SH-SY5Y (cell line): ENCODE measurements at regions not wholly inside any gene's neighbourhood (a gene's known extent, or its start where the extent isn't known, plus 50 kb on each side); places are given as distances from the start of the nearest gene placed in this dataset.

Experiments used
- GATA2 ChIP-seq: IDR thresholded peaks from 2 replicates; pipeline ENCODE4 v1.6.1; 2011; ENCODE audit warnings: mild to moderate bottlenecking, low read depth, low read length
- GATA3 ChIP-seq: IDR thresholded peaks from 2 replicates; pipeline ENCODE4 v1.6.1; 2011; ENCODE audit warnings: low read depth, mild to moderate bottlenecking, low read length, moderate library complexity

DNA sequence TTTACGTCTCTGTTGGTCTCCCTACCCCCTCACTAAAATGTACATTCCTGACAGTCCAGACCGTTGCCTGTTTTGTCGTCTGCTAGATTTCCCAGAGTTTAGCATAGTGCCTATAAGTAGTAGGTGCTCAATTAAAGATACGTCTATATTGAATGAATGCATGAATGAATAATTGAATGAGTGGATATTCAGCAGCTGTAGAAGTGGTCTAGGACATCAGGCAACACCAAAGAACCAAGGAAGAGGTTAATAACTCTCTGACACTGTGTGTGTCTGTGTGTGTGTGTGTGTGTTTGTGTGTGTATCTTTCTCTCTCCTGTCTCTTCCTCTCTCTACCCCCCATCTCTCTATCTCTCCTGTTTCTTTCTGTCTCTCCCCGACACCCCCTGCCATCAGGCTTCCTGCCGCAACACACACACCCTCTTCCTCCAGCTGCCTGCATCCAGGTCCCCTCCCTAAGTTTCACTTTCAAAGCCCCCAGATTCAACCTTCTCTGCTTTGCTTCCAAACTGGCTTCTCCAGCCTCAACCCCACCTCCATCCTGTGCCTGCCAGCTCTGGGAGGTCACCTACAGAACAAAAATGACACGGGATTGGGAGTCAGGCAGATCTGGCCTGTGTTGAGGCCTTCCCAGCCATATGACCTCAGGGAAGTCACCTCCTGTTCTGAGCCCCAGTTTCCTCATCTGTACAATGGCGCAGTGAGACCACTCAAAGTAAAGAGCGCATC lies 119.9 kb upstream of the NCOR2 start:
- TF ChIP-seq GATA3: no peak
- TF ChIP-seq GATA2: no peak
